Gastroesophageal sphincter (tissue), 3 donors: ENCODE measurements at regions not wholly inside any gene's neighbourhood (a gene's known extent, or its start where the extent isn't known, plus 50 kb on each side); places are given as distances from the start of the nearest gene placed in this dataset.

ENCODE experiments used
- CTCF ChIP-seq, 4 experiments: fragments of 200-600 bp in 2 of 4; fragments of 450-650 bp in 2 of 4; sonication (generic) in 1 of 4; IDR thresholded peaks; one replicate each; pipeline ENCODE4 v1.5.1; 2017 to 2019; ENCODE audit warnings: antibody characterized with exemption in 4 of 4, mild to moderate bottlenecking in 2 of 4, moderate library complexity in 2 of 4
- POLR2A ChIP-seq, 2 donors: fragments of 450-650 bp; IDR thresholded peaks; one replicate each; pipeline ENCODE4 v1.6.1; 2017; ENCODE audit warnings: antibody characterized with exemption in 2 of 2, mild to moderate bottlenecking in 2 of 2, moderate library complexity in 1 of 2
- POLR2AphosphoS5 ChIP-seq: sonication (generic); formaldehyde crosslinking; IDR thresholded peaks from one replicate; pipeline ENCODE4 v1.6.1; 2017; ENCODE audit warnings: antibody characterized with exemption

GRCh38 chr2:217204358-217204757, 344.5 kb upstream of the TNP1 start:
- no peak for TF ChIP-seq CTCF (IDR thresholded peaks at IDR 0.05)
- TF ChIP-seq POLR2AphosphoS5, result no peak
- TF ChIP-seq POLR2A (IDR thresholded peaks at IDR 0.05), result no peak
